ENCODE measurements at regions not wholly inside any gene's neighbourhood (a gene's known extent, or its start where the extent isn't known, plus 50 kb on each side); places are given as distances from the start of the nearest gene placed in this dataset.

DNA sequence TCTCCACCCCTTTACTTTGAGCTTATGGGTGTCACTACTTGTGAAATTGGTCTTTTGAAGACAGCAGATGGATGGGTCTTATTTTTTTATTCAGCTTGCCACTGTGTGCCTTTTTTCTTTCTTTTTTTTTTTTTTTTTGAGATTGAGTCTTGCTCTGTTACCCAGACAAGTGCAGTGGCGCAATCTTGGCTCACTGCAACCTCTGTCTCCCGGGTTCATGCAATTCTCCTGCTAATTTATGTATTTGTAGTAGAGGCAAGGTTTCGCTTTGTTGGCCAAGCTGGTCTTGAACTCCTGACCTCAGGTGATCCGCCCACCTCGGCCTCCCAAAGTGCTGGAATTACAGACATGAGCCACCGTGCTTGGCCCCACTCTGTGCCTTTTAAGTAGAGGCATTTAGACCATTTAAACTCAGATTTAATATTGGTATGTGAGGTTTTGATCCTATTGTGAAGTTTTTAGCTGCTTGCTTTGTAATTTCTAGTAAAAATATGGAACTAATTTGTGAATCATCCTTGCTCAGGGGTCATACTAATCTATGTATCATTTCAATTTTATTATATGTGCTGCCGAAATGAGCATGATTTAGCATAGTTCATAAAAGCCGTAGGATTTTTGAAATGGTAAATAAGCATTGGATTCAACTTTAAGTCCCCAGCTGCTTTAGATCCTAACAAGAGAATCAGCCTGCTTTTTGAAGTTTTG, 584.5 kb downstream of the SLITRK1 start:
- Histone ChIP-seq H4K20me1 (replicated peaks; ENCODE audit: insufficient read depth) (no peaks in the 10 kb centered on the region), H3K36me3 (ENCODE audit: insufficient read depth) (no peaks in the 10 kb centered on the region), H2AFZ (no peak overlapping the region; the same call in 1 of the 2 replicates), H3K27ac (ENCODE audit: low read depth) (no peak overlapping the region), H3K79me2 (replicated peaks; ENCODE audit: insufficient read depth) (no peaks in the 10 kb centered on the region), H3F3A (replicated peaks; ENCODE audit: low read depth) (no peaks in the 10 kb centered on the region), H3K4me3 (no peak overlapping the region), H3K4me1 (ENCODE audit: insufficient read depth) (no peaks in the 10 kb centered on the region), H3K4me2 (no peak overlapping the region), H3K27me3 (ENCODE audit: insufficient read depth) (no peaks in the 10 kb centered on the region), H3K9me2 (ENCODE audit: insufficient read depth) (no peaks in the 10 kb centered on the region)
- TF ChIP-seq, protein P1, sequence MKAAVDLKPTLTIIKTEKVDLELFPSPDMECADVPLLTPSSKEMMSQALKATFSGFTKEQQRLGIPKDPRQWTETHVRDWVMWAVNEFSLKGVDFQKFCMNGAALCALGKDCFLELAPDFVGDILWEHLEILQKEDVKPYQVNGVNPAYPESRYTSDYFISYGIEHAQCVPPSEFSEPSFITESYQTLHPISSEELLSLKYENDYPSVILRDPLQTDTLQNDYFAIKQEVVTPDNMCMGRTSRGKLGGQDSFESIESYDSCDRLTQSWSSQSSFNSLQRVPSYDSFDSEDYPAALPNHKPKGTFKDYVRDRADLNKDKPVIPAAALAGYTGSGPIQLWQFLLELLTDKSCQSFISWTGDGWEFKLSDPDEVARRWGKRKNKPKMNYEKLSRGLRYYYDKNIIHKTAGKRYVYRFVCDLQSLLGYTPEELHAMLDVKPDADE (IDR thresholded peaks at IDR 0.05), result no peak
- no peak for TF ChIP-seq EZH2 (IDR thresholded peaks at IDR 0.05; ENCODE audit: low read depth, unreplicated experiment)
- TF ChIP-seq ZNF331 (CRISPR knock-in tag; IDR thresholded peaks at IDR 0.05; ENCODE audit: low read depth), result no peak
- no peak for TF ChIP-seq JUNB (IDR thresholded peaks at IDR 0.05; ENCODE audit: unreplicated experiment)
- TF ChIP-seq CTCF (conservative IDR thresholded peaks at IDR 0.05; ENCODE audit: low read depth in 2 of 2), result no peak
- TF ChIP-seq NANOG (IDR thresholded peaks at IDR 0.05; ENCODE audit: borderline replicate concordance), result no peak
- no peak for TF ChIP-seq CREB1 (CRISPR knock-in tag; IDR thresholded peaks at IDR 0.05; ENCODE audit: low read depth)
- no peak for TF ChIP-seq EZH2phosphoT487 (IDR thresholded peaks at IDR 0.05; ENCODE audit: unreplicated experiment)
- TF ChIP-seq ZNF114 (CRISPR knock-in tag; IDR thresholded peaks at IDR 0.05), result no peak
- TF ChIP-seq, protein P2, sequence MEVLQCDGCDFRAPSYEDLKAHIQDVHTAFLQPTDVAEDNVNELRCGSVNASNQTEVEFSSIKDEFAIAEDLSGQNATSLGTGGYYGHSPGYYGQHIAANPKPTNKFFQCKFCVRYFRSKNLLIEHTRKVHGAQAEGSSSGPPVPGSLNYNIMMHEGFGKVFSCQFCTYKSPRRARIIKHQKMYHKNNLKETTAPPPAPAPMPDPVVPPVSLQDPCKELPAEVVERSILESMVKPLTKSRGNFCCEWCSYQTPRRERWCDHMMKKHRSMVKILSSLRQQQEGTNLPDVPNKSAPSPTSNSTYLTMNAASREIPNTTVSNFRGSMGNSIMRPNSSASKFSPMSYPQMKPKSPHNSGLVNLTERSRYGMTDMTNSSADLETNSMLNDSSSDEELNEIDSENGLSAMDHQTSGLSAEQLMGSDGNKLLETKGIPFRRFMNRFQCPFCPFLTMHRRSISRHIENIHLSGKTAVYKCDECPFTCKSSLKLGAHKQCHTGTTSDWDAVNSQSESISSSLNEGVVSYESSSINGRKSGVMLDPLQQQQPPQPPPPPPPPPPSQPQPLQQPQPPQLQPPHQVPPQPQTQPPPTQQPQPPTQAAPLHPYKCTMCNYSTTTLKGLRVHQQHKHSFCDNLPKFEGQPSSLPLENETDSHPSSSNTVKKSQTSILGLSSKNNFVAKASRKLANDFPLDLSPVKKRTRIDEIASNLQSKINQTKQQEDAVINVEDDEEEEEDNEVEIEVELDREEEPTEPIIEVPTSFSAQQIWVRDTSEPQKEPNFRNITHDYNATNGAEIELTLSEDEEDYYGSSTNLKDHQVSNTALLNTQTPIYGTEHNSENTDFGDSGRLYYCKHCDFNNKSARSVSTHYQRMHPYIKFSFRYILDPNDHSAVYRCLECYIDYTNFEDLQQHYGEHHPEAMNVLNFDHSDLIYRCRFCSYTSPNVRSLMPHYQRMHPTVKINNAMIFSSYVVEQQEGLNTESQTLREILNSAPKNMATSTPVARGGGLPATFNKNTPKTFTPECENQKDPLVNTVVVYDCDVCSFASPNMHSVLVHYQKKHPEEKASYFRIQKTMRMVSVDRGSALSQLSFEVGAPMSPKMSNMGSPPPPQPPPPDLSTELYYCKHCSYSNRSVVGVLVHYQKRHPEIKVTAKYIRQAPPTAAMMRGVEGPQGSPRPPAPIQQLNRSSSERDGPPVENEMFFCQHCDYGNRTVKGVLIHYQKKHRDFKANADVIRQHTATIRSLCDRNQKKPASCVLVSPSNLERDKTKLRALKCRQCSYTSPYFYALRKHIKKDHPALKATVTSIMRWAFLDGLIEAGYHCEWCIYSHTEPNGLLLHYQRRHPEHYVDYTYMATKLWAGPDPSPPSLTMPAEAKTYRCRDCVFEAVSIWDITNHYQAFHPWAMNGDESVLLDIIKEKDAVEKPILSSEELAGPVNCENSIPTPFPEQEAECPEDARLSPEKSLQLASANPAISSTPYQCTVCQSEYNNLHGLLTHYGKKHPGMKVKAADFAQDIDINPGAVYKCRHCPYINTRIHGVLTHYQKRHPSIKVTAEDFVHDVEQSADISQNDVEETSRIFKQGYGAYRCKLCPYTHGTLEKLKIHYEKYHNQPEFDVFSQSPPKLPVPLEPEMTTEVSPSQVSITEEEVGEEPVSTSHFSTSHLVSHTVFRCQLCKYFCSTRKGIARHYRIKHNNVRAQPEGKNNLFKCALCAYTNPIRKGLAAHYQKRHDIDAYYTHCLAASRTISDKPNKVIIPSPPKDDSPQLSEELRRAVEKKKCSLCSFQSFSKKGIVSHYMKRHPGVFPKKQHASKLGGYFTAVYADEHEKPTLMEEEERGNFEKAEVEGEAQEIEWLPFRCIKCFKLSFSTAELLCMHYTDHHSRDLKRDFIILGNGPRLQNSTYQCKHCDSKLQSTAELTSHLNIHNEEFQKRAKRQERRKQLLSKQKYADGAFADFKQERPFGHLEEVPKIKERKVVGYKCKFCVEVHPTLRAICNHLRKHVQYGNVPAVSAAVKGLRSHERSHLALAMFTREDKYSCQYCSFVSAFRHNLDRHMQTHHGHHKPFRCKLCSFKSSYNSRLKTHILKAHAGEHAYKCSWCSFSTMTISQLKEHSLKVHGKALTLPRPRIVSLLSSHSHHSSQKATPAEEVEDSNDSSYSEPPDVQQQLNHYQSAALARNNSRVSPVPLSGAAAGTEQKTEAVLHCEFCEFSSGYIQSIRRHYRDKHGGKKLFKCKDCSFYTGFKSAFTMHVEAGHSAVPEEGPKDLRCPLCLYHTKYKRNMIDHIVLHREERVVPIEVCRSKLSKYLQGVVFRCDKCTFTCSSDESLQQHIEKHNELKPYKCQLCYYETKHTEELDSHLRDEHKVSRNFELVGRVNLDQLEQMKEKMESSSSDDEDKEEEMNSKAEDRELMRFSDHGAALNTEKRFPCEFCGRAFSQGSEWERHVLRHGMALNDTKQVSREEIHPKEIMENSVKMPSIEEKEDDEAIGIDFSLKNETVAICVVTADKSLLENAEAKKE (CRISPR knock-in tag; IDR thresholded peaks at IDR 0.05), result no peak
- no peak for TF ChIP-seq REST (IDR thresholded peaks at IDR 0.05; ENCODE audit: unreplicated experiment)
- no peak for TF ChIP-seq POLR2AphosphoS5 (IDR thresholded peaks at IDR 0.05; ENCODE audit: low read depth)
- DNase-seq (ENCODE audit: low spot score) (no peak), ATAC-seq (no peak)
- Mint-ChIP-seq H3K27me3 (ENCODE audit: insufficient read depth, low read depth, poor library complexity) (no peaks in the 10 kb centered on the region), H3K36me3 (ENCODE audit: low read depth) (no peaks in the 10 kb centered on the region; the same call in 2 of the 3 replicates), H3K27ac (no peak overlapping the region), H3K4me1 (no peaks in the 10 kb centered on the region), H3K4me3 (no peak overlapping the region), H3K9me3 (peaks cover 9% of the 10 kb centered on the region; the same call in 2 of the 3 replicates)
